ENCODE measurements at regions not wholly inside any gene's neighbourhood (a gene's known extent, or its start where the extent isn't known, plus 50 kb on each side); places are given as distances from the start of the nearest gene placed in this dataset.

DNA sequence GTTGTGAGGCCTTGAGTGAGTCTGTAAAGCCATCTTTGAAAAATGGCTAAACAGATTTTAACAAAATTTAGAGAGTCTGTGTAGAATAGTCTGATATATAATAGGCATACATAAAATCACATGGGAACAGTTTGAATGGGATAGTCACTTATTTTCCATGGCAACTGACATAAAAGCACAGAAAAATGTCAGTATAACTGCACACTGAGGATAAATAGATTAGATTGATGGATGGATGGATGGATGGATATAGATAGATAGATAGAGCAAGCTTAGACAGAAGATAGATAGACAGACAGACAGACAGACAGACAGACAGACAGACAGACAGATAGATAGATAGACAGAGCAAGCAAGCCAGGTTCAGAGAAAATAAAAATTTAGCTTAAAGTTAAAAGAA, 660.2 kb upstream of the API5 start:
- DNase-seq (ENCODE audit: low spot score): no peak
- H3K9me3 ChIP-seq: no peaks in the 10 kb centered on the region
- H3K4me3 ChIP-seq: no peak overlapping the region
- H3K27me3 ChIP-seq: no peaks in the 10 kb centered on the region
- TF ChIP-seq, protein P1, sequence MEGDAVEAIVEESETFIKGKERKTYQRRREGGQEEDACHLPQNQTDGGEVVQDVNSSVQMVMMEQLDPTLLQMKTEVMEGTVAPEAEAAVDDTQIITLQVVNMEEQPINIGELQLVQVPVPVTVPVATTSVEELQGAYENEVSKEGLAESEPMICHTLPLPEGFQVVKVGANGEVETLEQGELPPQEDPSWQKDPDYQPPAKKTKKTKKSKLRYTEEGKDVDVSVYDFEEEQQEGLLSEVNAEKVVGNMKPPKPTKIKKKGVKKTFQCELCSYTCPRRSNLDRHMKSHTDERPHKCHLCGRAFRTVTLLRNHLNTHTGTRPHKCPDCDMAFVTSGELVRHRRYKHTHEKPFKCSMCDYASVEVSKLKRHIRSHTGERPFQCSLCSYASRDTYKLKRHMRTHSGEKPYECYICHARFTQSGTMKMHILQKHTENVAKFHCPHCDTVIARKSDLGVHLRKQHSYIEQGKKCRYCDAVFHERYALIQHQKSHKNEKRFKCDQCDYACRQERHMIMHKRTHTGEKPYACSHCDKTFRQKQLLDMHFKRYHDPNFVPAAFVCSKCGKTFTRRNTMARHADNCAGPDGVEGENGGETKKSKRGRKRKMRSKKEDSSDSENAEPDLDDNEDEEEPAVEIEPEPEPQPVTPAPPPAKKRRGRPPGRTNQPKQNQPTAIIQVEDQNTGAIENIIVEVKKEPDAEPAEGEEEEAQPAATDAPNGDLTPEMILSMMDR (IDR thresholded peaks at IDR 0.05): no peak
- H3K4me1 ChIP-seq: no peaks in the 10 kb centered on the region
- no peaks in the 10 kb centered on the region for H3K36me3 ChIP-seq
- H3K27ac ChIP-seq: no peak overlapping the region

DNA sequence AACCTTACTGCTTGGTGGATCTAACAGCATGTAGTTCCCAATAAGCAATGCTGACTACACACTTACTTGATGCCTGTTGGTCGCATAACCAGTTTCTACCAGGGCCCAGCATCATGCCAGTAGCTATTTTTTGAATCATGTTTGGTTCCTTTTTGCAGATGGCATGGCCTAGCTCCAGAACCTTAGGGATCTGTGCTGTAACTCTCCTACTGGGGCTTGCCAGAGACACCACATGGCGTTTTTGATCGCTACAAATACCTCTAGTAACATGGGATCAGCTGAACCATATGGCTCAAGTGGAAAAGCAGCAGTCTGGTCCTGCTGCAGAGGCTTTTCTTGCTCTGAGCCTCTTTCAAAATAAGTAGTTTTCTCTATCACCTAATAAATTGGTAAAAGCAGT, 654.6 kb upstream of the API5 start:
- no peak for DNase-seq (ENCODE audit: low spot score)
- Histone ChIP-seq H3K27me3 (no peaks in the 10 kb centered on the region), H3K4me1 (no peaks in the 10 kb centered on the region), H3K36me3 (no peaks in the 10 kb centered on the region), H3K9me3 (no peaks in the 10 kb centered on the region), H3K27ac (no peak overlapping the region), H3K4me3 (no peak overlapping the region)
- TF ChIP-seq, protein P1 (IDR thresholded peaks at IDR 0.05): no peak

DNA sequence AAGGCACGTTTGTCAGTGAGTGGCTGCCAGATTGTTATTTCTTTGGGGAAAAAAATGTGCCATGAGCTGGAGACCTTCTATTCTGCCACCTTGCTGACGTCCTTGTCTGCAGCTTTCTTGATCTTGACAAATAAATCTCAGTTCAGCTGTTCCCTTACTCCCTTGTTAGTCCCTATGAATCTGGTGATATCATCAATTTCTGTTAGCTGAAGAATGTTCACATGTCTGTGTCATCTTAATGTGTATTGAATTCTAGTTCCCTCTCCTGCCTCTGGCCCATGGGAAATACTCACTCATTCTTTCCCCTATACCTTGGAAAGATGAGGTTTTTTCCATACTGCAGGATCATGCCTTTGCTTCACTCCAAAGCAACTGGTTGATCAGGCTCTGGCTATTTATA, 649.9 kb upstream of the API5 start:
- no peaks in the 10 kb centered on the region for H3K36me3 ChIP-seq
- no peak for DNase-seq (ENCODE audit: low spot score)

DNA sequence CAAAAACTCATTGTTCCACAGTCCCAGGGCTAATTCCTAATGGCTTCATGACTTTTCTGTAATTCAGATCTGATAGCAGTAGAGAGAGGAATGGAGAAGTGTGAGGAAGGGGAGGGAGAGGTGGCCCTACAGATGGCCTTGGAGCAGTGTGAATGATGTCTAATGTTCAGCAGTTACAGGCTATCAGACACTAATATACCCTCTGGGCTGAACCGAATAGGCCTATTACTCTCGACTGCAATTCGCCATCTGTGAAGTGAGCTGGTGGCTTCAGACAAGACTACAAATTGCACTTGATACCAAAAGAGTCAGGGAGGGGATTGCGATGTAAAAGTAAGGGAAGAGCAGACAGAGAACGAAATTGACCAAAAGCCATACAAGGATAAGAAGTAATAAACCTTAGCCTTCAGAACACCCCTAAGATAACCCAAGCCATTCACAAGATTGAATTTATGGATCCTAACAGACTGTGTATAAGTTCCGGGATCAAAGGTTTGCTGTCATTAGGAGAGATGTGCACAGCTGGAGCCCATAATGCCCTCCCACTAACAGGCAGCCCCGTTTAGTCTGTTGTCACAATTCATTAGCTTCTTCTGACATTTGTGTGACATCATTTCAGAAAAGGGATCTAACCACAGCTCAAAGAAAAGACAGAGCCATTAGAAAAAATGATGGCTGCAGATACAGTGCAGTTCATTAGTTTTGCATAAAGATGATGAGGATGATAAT, 642.4 kb upstream of the API5 start:
- H3K36me3 ChIP-seq: no peaks in the 10 kb centered on the region
- H3K4me1 ChIP-seq: no peaks in the 10 kb centered on the region
- DNase-seq (ENCODE audit: low spot score): no peak
- no peak overlapping the region for H3K27ac ChIP-seq
- TF ChIP-seq, protein P1 (IDR thresholded peaks at IDR 0.05): no peak
- no peaks in the 10 kb centered on the region for H3K27me3 ChIP-seq
- no peaks in the 10 kb centered on the region for H3K9me3 ChIP-seq
- H3K4me3 ChIP-seq: no peak overlapping the region

More for the DNA sequence above, 649.9 kb upstream of the API5 start:
- no peak overlapping the region for H3K4me3 ChIP-seq
- no peaks in the 10 kb centered on the region for H3K27me3 ChIP-seq
- H3K27ac ChIP-seq: no peak overlapping the region
- H3K9me3 ChIP-seq: no peaks in the 10 kb centered on the region
- TF ChIP-seq, protein P1 (IDR thresholded peaks at IDR 0.05): no peak
- H3K4me1 ChIP-seq: no peaks in the 10 kb centered on the region

DNA sequence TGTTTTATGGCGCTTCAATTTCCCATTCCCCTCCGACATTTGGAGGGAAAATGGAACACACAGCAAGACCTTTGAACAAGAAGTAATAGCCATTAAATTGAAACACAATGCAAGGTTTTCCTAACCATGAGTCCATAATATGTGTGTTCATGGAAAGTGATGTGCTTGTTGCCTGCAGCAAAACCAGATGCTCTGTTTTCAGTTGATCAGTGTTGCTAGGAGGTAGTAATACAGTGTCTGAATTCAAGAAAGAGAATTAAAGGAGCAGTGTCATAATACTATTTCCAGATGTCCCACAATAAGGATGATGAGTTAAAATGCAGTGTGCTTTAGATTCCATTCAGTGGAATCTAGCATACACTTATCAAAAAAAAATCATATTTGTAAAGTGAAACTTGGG, 637.4 kb upstream of the API5 start:
- Histone ChIP-seq H3K27ac (no peak overlapping the region), H3K36me3 (no peaks in the 10 kb centered on the region), H3K4me3 (no peak overlapping the region), H3K27me3 (no peaks in the 10 kb centered on the region), H3K4me1 (no peaks in the 10 kb centered on the region), H3K9me3 (no peaks in the 10 kb centered on the region)
- no peak for DNase-seq (ENCODE audit: low spot score)
- TF ChIP-seq, protein P1 (IDR thresholded peaks at IDR 0.05): no peak

DNA sequence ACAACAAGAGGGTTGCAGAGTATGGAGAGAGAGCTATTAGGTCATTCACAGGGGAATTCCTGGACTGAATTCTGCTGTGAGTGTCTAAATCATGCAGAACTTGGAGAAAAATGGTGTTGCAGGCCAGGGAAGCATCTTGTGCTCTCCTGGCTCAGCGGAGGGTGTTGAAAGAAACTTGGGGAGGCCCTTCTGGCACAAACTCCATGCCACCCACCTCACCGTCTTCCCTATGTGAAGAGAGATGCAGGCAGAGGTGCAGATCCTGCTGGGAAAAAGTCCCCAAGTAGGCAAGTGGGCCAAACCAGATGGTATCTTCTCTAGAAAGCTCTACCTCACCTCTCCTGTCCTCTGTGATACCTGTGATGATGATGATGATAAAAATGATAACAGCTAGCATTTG, 604.3 kb upstream of the API5 start:
- Histone ChIP-seq H3K4me3 (no peak overlapping the region), H3K36me3 (no peaks in the 10 kb centered on the region), H3K4me1 (no peaks in the 10 kb centered on the region), H3K9me3 (no peaks in the 10 kb centered on the region), H3K27me3 (no peaks in the 10 kb centered on the region), H3K27ac (no peak overlapping the region)
- DNase-seq (ENCODE audit: low spot score): no peak
- TF ChIP-seq, protein P1 (IDR thresholded peaks at IDR 0.05): no peak
